Lung (tissue), 11 donors: ENCODE measurements at regions not wholly inside any gene's neighbourhood (a gene's known extent, or its start where the extent isn't known, plus 50 kb on each side); places are given as distances from the start of the nearest gene placed in this dataset.

Source experiments
- ATAC-seq: fragments of 200-7000 bp; cut with Tn5 transposase; one replicate; pipeline ENCODE4 v1.9.1; 2020; ENCODE audit warnings: moderate number of reproducible peaks; ENCODE audit not compliant: insufficient read depth, low FRiP score
- DNase-seq, 3 donors: peaks; one replicate each; pipeline ENCODE4 v3.0.0-alpha.2; 2013 to 2017
- H3K27ac ChIP-seq, 2 donors: one replicate each; pipeline ENCODE4 v1.5.1; 2013; ENCODE audit warnings: mild to moderate bottlenecking in 2 of 2, moderate library complexity in 2 of 2, control low read depth in 1 of 2, inconsistent platforms in 1 of 2, low read depth in 1 of 2, low read length in 1 of 2
- H3K27me3 ChIP-seq, 3 donors: one replicate each; pipeline ENCODE4 v1.5.1; 2013; ENCODE audit warnings: low read length in 2 of 3; ENCODE audit not compliant: control insufficient read depth in 3 of 3, insufficient read depth in 3 of 3
- H3K36me3 ChIP-seq, 4 donors: one replicate each; pipeline ENCODE4 v1.5.1; 2013; ENCODE audit warnings: low read length in 4 of 4, mild to moderate bottlenecking in 1 of 4, moderate library complexity in 1 of 4; ENCODE audit not compliant: control insufficient read depth in 4 of 4, insufficient read depth in 4 of 4
- H3K4me1 ChIP-seq, 5 donors: one replicate each; pipeline ENCODE4 v1.5.1; 2013; ENCODE audit warnings: low read length in 5 of 5, mild to moderate bottlenecking in 2 of 5, moderate library complexity in 1 of 5; ENCODE audit not compliant: control insufficient read depth in 5 of 5, insufficient read depth in 5 of 5
- H3K4me3 ChIP-seq: one replicate; pipeline ENCODE4 v1.5.1; 2013; ENCODE audit warnings: mild to moderate bottlenecking, control low read depth, moderate library complexity
- H3K9ac ChIP-seq, 2 donors: one replicate each; pipeline ENCODE4 v1.5.1; 2013; ENCODE audit warnings: low read length in 2 of 2, control low read depth in 1 of 2; ENCODE audit not compliant: insufficient read depth in 1 of 2
- H3K9me3 ChIP-seq, 4 donors: one replicate each; pipeline ENCODE4 v1.5.1; 2013; ENCODE audit warnings: low read length in 3 of 4, mild to moderate bottlenecking in 1 of 4, moderate library complexity in 1 of 4; ENCODE audit not compliant: control insufficient read depth in 4 of 4, insufficient read depth in 3 of 4
- CTCF ChIP-seq: IDR thresholded peaks from 2 replicates; pipeline ENCODE4 v1.5.1; 2012; ENCODE audit warnings: mild to moderate bottlenecking; ENCODE audit errors: control extremely low read depth, extremely low read depth
- WGBS, 2 donors: extraction: QIAGEN DNeasy Blood & Tissue Kit; methylation state at CpG; one replicate each; pipeline ENCODE4 v1.1.7; 2013; 5-methylcytosine and 5-hydroxymethylcytosine counted together
- donor health status: control.
- donor health status: control.
- donor health status: Bipolar disorder and iron deficiency.
- donor health status: healthy.
- donor health status: DM: yes; HTN: yes; CAD: no.

DNA sequence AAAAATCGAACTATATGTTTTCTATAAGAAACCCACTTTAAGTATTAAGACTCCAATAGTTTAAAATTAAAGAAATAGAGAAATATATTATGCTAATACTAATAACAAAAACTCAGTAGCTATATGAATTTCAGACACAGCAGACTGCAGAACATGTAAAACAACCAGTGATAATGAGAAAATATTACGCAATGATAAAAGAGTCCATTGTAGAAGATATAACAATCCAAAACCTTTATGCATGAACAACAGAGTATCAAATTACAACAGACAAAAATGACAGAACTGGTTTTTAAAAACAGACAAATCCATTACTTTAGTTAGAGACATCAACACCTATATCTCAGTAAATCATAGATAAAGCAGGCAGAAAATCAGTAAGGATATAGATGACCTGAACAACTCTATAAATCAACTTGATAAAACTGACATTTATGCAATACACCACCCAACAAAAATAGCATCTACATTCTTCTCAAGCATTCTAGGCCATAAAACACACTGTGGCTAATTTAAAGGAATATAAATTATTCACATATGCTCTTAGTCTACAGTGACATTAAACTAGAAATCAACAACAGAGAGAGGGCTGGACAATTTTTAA, 669.5 kb upstream of the GHITM start:
- no peak for DNase-seq
- H3K4me3 ChIP-seq: no peak overlapping the region
- no peaks in the 10 kb centered on the region for H3K4me1 ChIP-seq
- no peak overlapping the region for H3K9ac ChIP-seq
- no peak for ATAC-seq
- no peak for TF ChIP-seq CTCF
- no peak overlapping the region for H3K27ac ChIP-seq
- H3K27me3 ChIP-seq: no peaks in the 10 kb centered on the region
- 67 to 93% methylated on average over 2 of the region's 2 CpGs for WGBS, 2 donors
- H3K36me3 ChIP-seq: no peaks in the 10 kb centered on the region
- no peaks in the 10 kb centered on the region for H3K9me3 ChIP-seq

GRCh38 chr10:83476211-83476610, 663.1 kb upstream of the GHITM start:
- Histone ChIP-seq H3K27ac (no peak overlapping the region), H3K9me3 (no peaks in the 10 kb centered on the region), H3K4me1 (no peaks in the 10 kb centered on the region), H3K9ac (no peak overlapping the region), H3K4me3 (no peak overlapping the region), H3K36me3 (no peaks in the 10 kb centered on the region), H3K27me3 (no peaks in the 10 kb centered on the region)
- no peak for ATAC-seq
- TF ChIP-seq CTCF: no peak
- DNase-seq: no peak
- WGBS, 2 donors: 88 to 89% methylated on average over 6 of the region's 6 CpGs

GRCh38 chr10:83489161-83489560, 650.1 kb upstream of the GHITM start:
- H3K4me3 ChIP-seq: no peak overlapping the region
- no peaks in the 10 kb centered on the region for H3K27me3 ChIP-seq
- no peak for TF ChIP-seq CTCF
- H3K27ac ChIP-seq: no peak overlapping the region
- H3K4me1 ChIP-seq: no peaks in the 10 kb centered on the region
- H3K36me3 ChIP-seq: no peaks in the 10 kb centered on the region
- DNase-seq (no peak), ATAC-seq (no peak)
- no peak overlapping the region for H3K9ac ChIP-seq
- H3K9me3 ChIP-seq: no peaks in the 10 kb centered on the region
- WGBS, 2 donors: 67 to 78% methylated on average over 1 of the region's 1 CpG

GRCh38 chr10:83492004-83492403, 647.3 kb upstream of the GHITM start:
- Histone ChIP-seq H3K4me1 (no peaks in the 10 kb centered on the region), H3K4me3 (no peak overlapping the region), H3K27ac (no peak overlapping the region), H3K9me3 (no peaks in the 10 kb centered on the region), H3K9ac (no peak overlapping the region), H3K36me3 (no peaks in the 10 kb centered on the region), H3K27me3 (no peaks in the 10 kb centered on the region)
- 84 to 87% methylated on average over 4 of the region's 4 CpGs for WGBS, 2 donors
- no peak for TF ChIP-seq CTCF
- DNase-seq (no peak), ATAC-seq (no peak)
